Mesodermal cell (in vitro differentiated cells): ENCODE measurements at regions not wholly inside any gene's neighbourhood (a gene's known extent, or its start where the extent isn't known, plus 50 kb on each side); places are given as distances from the start of the nearest gene placed in this dataset.

Source experiments
- H3K27ac ChIP-seq: 2 replicates; pipeline ENCODE4 v1.7.0; 2013; ENCODE audit warnings: mild to moderate bottlenecking, low read depth, low read length, moderate library complexity; ENCODE audit not compliant: severe bottlenecking
- H3K36me3 ChIP-seq: 2 replicates; pipeline ENCODE4 v1.7.1; 2013; ENCODE audit warnings: mild to moderate bottlenecking, low read length, moderate library complexity; ENCODE audit not compliant: control insufficient read depth, insufficient read depth
- H3K4me1 ChIP-seq: one replicate; pipeline ENCODE4 v1.7.1; 2013; ENCODE audit warnings: mild to moderate bottlenecking, low read length; ENCODE audit not compliant: insufficient read depth, control insufficient read depth, poor library complexity, severe bottlenecking
- H3K4me3 ChIP-seq: 2 replicates; pipeline ENCODE4 v1.7.0; 2013; ENCODE audit warnings: low read length, control low read depth, mild to moderate bottlenecking; ENCODE audit not compliant: insufficient read depth, poor library complexity, severe bottlenecking; ENCODE audit errors: extremely low read depth
- H3K9me3 ChIP-seq: 2 replicates; pipeline ENCODE4 v1.7.1; 2013; ENCODE audit warnings: mild to moderate bottlenecking, low read length, moderate library complexity; ENCODE audit not compliant: control insufficient read depth
- WGBS, 2 experiments: methylation state at CpG; one replicate each; pipeline ENCODE4 v1.1.5; 2013; ENCODE audit warnings: missing lambda C conversion rate in 2 of 2; ENCODE audit not compliant: insufficient coverage in 2 of 2; 5-methylcytosine and 5-hydroxymethylcytosine counted together

GRCh38 chr22:49667236-49667635 is 160.4 kb downstream of the BRD1 start:
- H3K4me3 ChIP-seq, result no peak overlapping the region
- no peaks in the 10 kb centered on the region for H3K9me3 ChIP-seq
- no peaks in the 10 kb centered on the region for H3K36me3 ChIP-seq
- no peaks in the 10 kb centered on the region for H3K4me1 ChIP-seq
- H3K27ac ChIP-seq, result no peak overlapping the region
- WGBS, 2 experiments, result 86 to 100% methylated on average over 1 to 9 of the region's 13 CpGs

GRCh38 chr22:49666146-49666809 is 161.4 kb downstream of the BRD1 start:
- H3K27ac ChIP-seq, result no peak overlapping the region
- 90 to 95% methylated on average over 10 of the region's 11 CpGs for WGBS, 2 experiments
- H3K4me1 ChIP-seq, result no peaks in the 10 kb centered on the region
- H3K36me3 ChIP-seq, result no peaks in the 10 kb centered on the region
- H3K4me3 ChIP-seq, result no peak overlapping the region
- no peaks in the 10 kb centered on the region for H3K9me3 ChIP-seq

GRCh38 chr22:49664891-49665290 is 162.8 kb downstream of the BRD1 start:
- 68 to 90% methylated on average over 6 to 12 of the region's 18 CpGs for WGBS, 2 experiments
- H3K9me3 ChIP-seq, result no peaks in the 10 kb centered on the region
- no peaks in the 10 kb centered on the region for H3K36me3 ChIP-seq
- H3K4me3 ChIP-seq, result no peak overlapping the region
- no peaks in the 10 kb centered on the region for H3K4me1 ChIP-seq
- H3K27ac ChIP-seq, result no peak overlapping the region

- Histone ChIP-seq H3K4me3 (no peak overlapping the region), H3K36me3 (no peaks in the 10 kb centered on the region), H3K27ac (no peak overlapping the region), H3K9me3 (no peaks in the 10 kb centered on the region), H3K4me1 (no peaks in the 10 kb centered on the region)
- 87 to 88% methylated on average over 11 to 21 of the region's 21 CpGs for WGBS, 2 experiments
Measured at GRCh38 chr22:49664371-49664881, 163.2 kb downstream of the BRD1 start.

- H3K27ac ChIP-seq, result no peak overlapping the region
- H3K4me3 ChIP-seq, result no peak overlapping the region
- 87 to 89% methylated on average over 7 of the region's 7 CpGs for WGBS, 2 experiments
- H3K36me3 ChIP-seq, result no peaks in the 10 kb centered on the region
- no peaks in the 10 kb centered on the region for H3K9me3 ChIP-seq
- H3K4me1 ChIP-seq, result no peaks in the 10 kb centered on the region
Measured at GRCh38 chr22:49663823-49664222, 163.8 kb downstream of the BRD1 start.

GRCh38 chr22:49663311-49663711 is 164.4 kb downstream of the BRD1 start:
- H3K27ac ChIP-seq, result no peak overlapping the region
- no peaks in the 10 kb centered on the region for H3K36me3 ChIP-seq
- no peaks in the 10 kb centered on the region for H3K4me1 ChIP-seq
- no peaks in the 10 kb centered on the region for H3K9me3 ChIP-seq
- whole genome bisulfite sequencing, 2 experiments, result 87 to 93% methylated on average over 14 to 17 of the region's 17 CpGs
- H3K4me3 ChIP-seq, result no peak overlapping the region

- Histone ChIP-seq H3K27ac (no peak overlapping the region), H3K4me1 (no peaks in the 10 kb centered on the region), H3K9me3 (no peaks in the 10 kb centered on the region), H3K36me3 (no peaks in the 10 kb centered on the region), H3K4me3 (no peak overlapping the region)
- WGBS, 2 experiments, result 86 to 89% methylated on average over 18 of the region's 18 CpGs
Measured at GRCh38 chr22:49662681-49663080, 165.0 kb downstream of the BRD1 start.

GRCh38 chr22:49660794-49661781 is 166.6 kb downstream of the BRD1 start:
- no peak overlapping the region for H3K4me3 ChIP-seq
- no peak overlapping the region for H3K27ac ChIP-seq
- no peaks in the 10 kb centered on the region for H3K36me3 ChIP-seq
- no peaks in the 10 kb centered on the region for H3K9me3 ChIP-seq
- WGBS, 2 experiments, result 89% methylated on average over 36 to 37 of the region's 40 CpGs
- no peaks in the 10 kb centered on the region for H3K4me1 ChIP-seq

GRCh38 chr22:49660321-49660720 is 167.4 kb downstream of the BRD1 start:
- no peaks in the 10 kb centered on the region for H3K9me3 ChIP-seq
- 91 to 95% methylated on average over 10 to 16 of the region's 16 CpGs for WGBS, 2 experiments
- H3K4me3 ChIP-seq, result no peak overlapping the region
- H3K4me1 ChIP-seq, result no peaks in the 10 kb centered on the region
- no peak overlapping the region for H3K27ac ChIP-seq
- no peaks in the 10 kb centered on the region for H3K36me3 ChIP-seq

- no peak overlapping the region for H3K27ac ChIP-seq
- no peaks in the 10 kb centered on the region for H3K9me3 ChIP-seq
- no peaks in the 10 kb centered on the region for H3K4me1 ChIP-seq
- no peaks in the 10 kb centered on the region for H3K36me3 ChIP-seq
- no peak overlapping the region for H3K4me3 ChIP-seq
- WGBS, 2 experiments, result 91 to 92% methylated on average over 19 of the region's 19 CpGs
Measured at GRCh38 chr22:49659924-49660315, 167.8 kb downstream of the BRD1 start.
